SK-N-SH (cell line): ENCODE measurements at regions not wholly inside any gene's neighbourhood (a gene's known extent, or its start where the extent isn't known, plus 50 kb on each side); places are given as distances from the start of the nearest gene placed in this dataset.

ENCODE experiments used
- CTCF ChIA-PET: fragments of 300-600, 350-600 bp; formaldehyde crosslinking; extraction: SDS; loops from one replicate; lab custom pipeline; 2021; lab: Yijun Ruan, JAX
- POLR2A ChIA-PET: fragments of 350-600 bp; sonication (Branson Sonifier 250); formaldehyde crosslinking; extraction: SDS; loops from one replicate; lab custom pipeline; 2020; ENCODE audit warnings: antibody characterized with exemption, inconsistent platforms; lab: Yijun Ruan, JAX
- DNase-seq: peaks from one replicate; pipeline ENCODE4 v3.0.0; 2012
- H2AFZ ChIP-seq: fragments of 200-600 bp; sonication (generic); 2 replicates; pipeline ENCODE4 v1.8.1; 2016; ENCODE audit warnings: antibody characterized with exemption, mild to moderate bottlenecking, low read depth
- H3F3A ChIP-seq: fragments of 200-600 bp; sonication (generic); replicated peaks from 2 replicates; pipeline ENCODE3; 2016; ENCODE audit warnings: antibody characterized with exemption, mild to moderate bottlenecking; ENCODE audit not compliant: insufficient read depth
- H3K27ac ChIP-seq, 2 experiments: fragments of 200-500 bp in 1 of 2; fragments of 200-600 bp in 1 of 2; sonication (Bioruptor generic) in 1 of 2; sonication (generic), shearing (Covaris generic) in 1 of 2; 2 replicates each; pipeline versions ENCODE4 v1.5.1 to v1.6.1; 2014 to 2016; ENCODE audit warnings: low read depth in 2 of 2, inconsistent platforms in 1 of 2, low read length in 1 of 2, mild to moderate bottlenecking in 1 of 2, mixed read lengths in 1 of 2
- H3K27me3 ChIP-seq: fragments of 200-600 bp; sonication (generic), shearing (Covaris generic); 2 replicates; pipeline ENCODE4 v1.6.1; 2016; ENCODE audit warnings: mixed run types; ENCODE audit not compliant: insufficient read depth
- H3K36me3 ChIP-seq, 2 experiments: fragments of 200-500 bp in 1 of 2; fragments of 200-600 bp in 1 of 2; sonication (Bioruptor generic) in 1 of 2; sonication (generic) in 1 of 2; replicated peaks in 1 of 2; 2 replicates each; pipeline versions ENCODE3 to v1.5.1; 2014 to 2016; ENCODE audit warnings: low read length in 1 of 2, mild to moderate bottlenecking in 1 of 2; ENCODE audit not compliant: insufficient read depth in 2 of 2, control insufficient read depth in 1 of 2
- H3K4me1 ChIP-seq, 2 experiments: fragments of 200-500 bp in 1 of 2; fragments of 200-600 bp in 1 of 2; sonication (Bioruptor generic) in 1 of 2; sonication (generic), shearing (Covaris generic) in 1 of 2; 2 replicates each; pipeline versions ENCODE4 v1.5.1 to v1.6.1; 2014 to 2016; ENCODE audit warnings: low read depth in 1 of 2, low read length in 1 of 2, mixed run types in 1 of 2; ENCODE audit not compliant: insufficient read depth in 2 of 2, control insufficient read depth in 1 of 2
- H3K4me2 ChIP-seq: fragments of 200-600 bp; sonication (generic), shearing (Covaris generic); 2 replicates; pipeline ENCODE4 v1.6.1; 2017; ENCODE audit warnings: mixed run types
- H3K4me3 ChIP-seq, 2 experiments: fragments of 200-500 bp in 1 of 2; fragments of 200-600 bp in 1 of 2; sonication (Bioruptor generic) in 1 of 2; sonication (generic), shearing (Covaris generic) in 1 of 2; 2 replicates each; pipeline versions ENCODE4 v1.5.1 to v1.8.1; 2014 to 2016; ENCODE audit warnings: low read depth in 2 of 2, inconsistent platforms in 1 of 2, low read length in 1 of 2, mild to moderate bottlenecking in 1 of 2, mixed read lengths in 1 of 2, moderate library complexity in 1 of 2
- H3K79me2 ChIP-seq: fragments of 200-600 bp; sonication (generic); 2 replicates; pipeline ENCODE4 v1.8.1; 2017; ENCODE audit warnings: mild to moderate bottlenecking; ENCODE audit not compliant: insufficient read depth
- H3K9ac ChIP-seq: fragments of 200-600 bp; sonication (generic); 2 replicates; pipeline ENCODE4 v1.6.1; 2017; ENCODE audit warnings: mixed run types
- H3K9me2 ChIP-seq: fragments of 200-600 bp; sonication (generic); 2 replicates; pipeline ENCODE4 v1.6.1; 2017; ENCODE audit warnings: mixed run types
- H3K9me3 ChIP-seq: fragments of 200-600 bp; sonication (generic); 2 replicates; pipeline ENCODE4 v1.6.1; 2017; ENCODE audit warnings: mixed run types, mild to moderate bottlenecking, moderate library complexity
- H4K20me1 ChIP-seq: fragments of 200-600 bp; sonication (generic); 2 replicates; pipeline ENCODE4 v1.6.1; 2017; ENCODE audit warnings: mild to moderate bottlenecking, mixed run types; ENCODE audit not compliant: insufficient read depth
- EZH2phosphoT487 ChIP-seq: fragments of 200-600 bp; sonication (generic); IDR thresholded peaks from 2 replicates; pipeline ENCODE4 v1.6.1; 2017; ENCODE audit warnings: low read depth, mixed run types, mild to moderate bottlenecking, antibody characterized with exemption, moderate library complexity, borderline replicate concordance
- FOXJ3 ChIP-seq: sonication (generic); formaldehyde crosslinking; IDR thresholded peaks from 2 replicates; pipeline ENCODE4 v1.5.1; 2020; ENCODE audit warnings: mild to moderate bottlenecking, missing genetic modification reagents
- GABPA ChIP-seq: IDR thresholded peaks from 2 replicates; pipeline ENCODE4 v1.4.0; 2012; ENCODE audit warnings: low read depth, mild to moderate bottlenecking
- IRF3 ChIP-seq: fragments of 150-350 bp; IDR thresholded peaks from 2 replicates; pipeline ENCODE4 v1.6.1; 2016; ENCODE audit warnings: mild to moderate bottlenecking, low read depth, low read length
- JUND ChIP-seq: IDR thresholded peaks from 2 replicates; pipeline ENCODE4 v1.4.0; 2012
- NRF1 ChIP-seq: IDR thresholded peaks from 2 replicates; pipeline ENCODE4 v1.6.1; 2012; ENCODE audit warnings: low read depth, mild to moderate bottlenecking, low read length
- PBX3 ChIP-seq: IDR thresholded peaks from 2 replicates; pipeline ENCODE4; 2012
- REST ChIP-seq: IDR thresholded peaks from 2 replicates; pipeline ENCODE4 v1.6.1; 2012; ENCODE audit warnings: mild to moderate bottlenecking, low read depth, low read length, moderate library complexity
- RFX5 ChIP-seq: IDR thresholded peaks from 2 replicates; pipeline ENCODE4 v1.6.1; 2012; ENCODE audit warnings: mild to moderate bottlenecking, improper control_type of control experiment, low read length
- SIN3A ChIP-seq: IDR thresholded peaks from 2 replicates; pipeline ENCODE4 v1.6.1; 2012; ENCODE audit warnings: low read depth, mild to moderate bottlenecking, low read length, moderate library complexity, borderline replicate concordance
- TEAD4 ChIP-seq: IDR thresholded peaks from 2 replicates; pipeline ENCODE4 v1.4.0; 2012; ENCODE audit warnings: mild to moderate bottlenecking, borderline replicate concordance; ENCODE audit not compliant: insufficient read depth
- USF1 ChIP-seq: IDR thresholded peaks from 2 replicates; pipeline ENCODE4 v1.4.0; 2012; ENCODE audit warnings: low read depth, borderline replicate concordance
- USF2 ChIP-seq: fragments of 150-350 bp; IDR thresholded peaks from 2 replicates; pipeline ENCODE4 v1.6.1; 2017; ENCODE audit warnings: antibody characterized with exemption, low read length, low read depth, borderline replicate concordance
- YY1 ChIP-seq: IDR thresholded peaks from 2 replicates; pipeline ENCODE4 v1.4.0; 2012; ENCODE audit warnings: low read depth, mild to moderate bottlenecking
- ZBTB33 ChIP-seq: IDR thresholded peaks from 2 replicates; pipeline ENCODE4 v1.4.0; 2012; ENCODE audit warnings: low read depth, borderline replicate concordance
- WGBS: methylation state at CpG from one replicate; pipeline ENCODE4 v1.1.6; 2017; ENCODE audit warnings: low lambda C conversion rate; 5-methylcytosine and 5-hydroxymethylcytosine counted together

- WGBS: 21% methylated on average over 1 of the region's 1 CpG
- H3K9me2 ChIP-seq: no peaks in the 10 kb centered on the region
- H3K27me3 ChIP-seq: no peaks in the 10 kb centered on the region
- no peak overlapping the region for H3K9ac ChIP-seq
- H4K20me1 ChIP-seq: no peaks in the 10 kb centered on the region
- no peaks in the 10 kb centered on the region for H3K36me3 ChIP-seq
- CTCF ChIA-PET: interaction anchor here (1.1 kb wide), 1 partner anchor 8 kb away, joined by 4 read pairs; no protein-coding TSS in a partner anchor
- H2AFZ ChIP-seq: no peak overlapping the region
- TF ChIP-seq REST (no peak), USF1 (no peak), ZBTB33 (no peak), USF2 (no peak), RFX5 (no peak), TEAD4 (no peak), YY1 (no peak), PBX3 (no peak), GABPA (no peak), FOXJ3 (CRISPR knock-in tag) (no peak), SIN3A (no peak), NRF1 (no peak), EZH2phosphoT487 (no peak), IRF3 (no peak), JUND (no peak)
- no peak overlapping the region for H3K4me3 ChIP-seq
- DNase-seq: no peak
- H3K4me2 ChIP-seq: no peak overlapping the region
- no peaks in the 10 kb centered on the region for H3K9me3 ChIP-seq
- no peak overlapping the region for H3K27ac ChIP-seq
- H3F3A ChIP-seq: no peaks in the 10 kb centered on the region
- POLR2A ChIA-PET: no interaction called here
- H3K4me1 ChIP-seq: no peaks in the 10 kb centered on the region
- H3K79me2 ChIP-seq: no peaks in the 10 kb centered on the region
Observed at GRCh38 chr1:106780806-106781569, 275.5 kb upstream of the PRMT6 start.
